ENCODE measurements at regions not wholly inside any gene's neighbourhood (a gene's known extent, or its start where the extent isn't known, plus 50 kb on each side); places are given as distances from the start of the nearest gene placed in this dataset.

DNA sequence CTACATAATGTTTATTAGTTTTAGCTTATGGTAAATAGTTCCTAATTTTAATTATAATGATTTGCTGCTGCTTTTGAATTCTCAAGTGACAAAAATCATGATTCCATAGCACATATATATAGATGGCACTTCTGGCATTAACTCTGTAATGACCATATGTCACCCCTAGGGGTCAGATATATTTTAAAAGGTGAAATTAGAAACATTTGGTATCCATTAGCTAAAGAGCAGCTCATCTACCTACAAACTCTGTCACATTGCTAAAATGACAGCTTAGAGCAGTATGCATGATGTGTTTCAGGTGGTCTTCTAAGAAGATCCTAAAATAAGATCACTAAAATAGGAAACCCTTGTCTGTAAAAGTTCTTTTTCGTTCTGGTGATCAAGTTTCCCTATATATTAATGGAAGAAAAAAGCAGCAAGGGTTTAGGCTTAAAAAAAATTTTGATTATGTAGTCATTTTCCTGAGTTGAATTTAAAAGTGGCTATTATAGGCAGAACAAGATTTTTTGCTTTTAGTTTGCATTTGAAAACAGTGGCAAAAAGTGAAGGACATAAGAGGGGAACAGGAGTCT is 157.7 kb upstream of the POU5F2 start:
- no peak overlapping the region for H3K18ac ChIP-seq (ENCODE audit: insufficient read length, low read depth, low read length)
- no peaks in the 10 kb centered on the region for H3K4me1 ChIP-seq (ENCODE audit: insufficient read depth, low read length)
- H3K79me1 ChIP-seq (ENCODE audit: insufficient read depth, low read depth, low read length, poor library complexity, severe bottlenecking): no peaks in the 10 kb centered on the region
- no peak overlapping the region for H4K91ac ChIP-seq (ENCODE audit: insufficient read length, low read depth, low read length)
- H2AK5ac ChIP-seq (ENCODE audit: insufficient read length, low read length): no peak overlapping the region
- H3K23ac ChIP-seq (ENCODE audit: insufficient read length, low read depth, low read length): no peak overlapping the region
- H3K9ac ChIP-seq (ENCODE audit: extremely low read depth, insufficient read length, low read length): no peak overlapping the region
- H2BK12ac ChIP-seq (ENCODE audit: insufficient read length, low read depth, low read length): no peak overlapping the region
- H3K27ac Mint-ChIP-seq: no peak overlapping the region
- H2BK5ac ChIP-seq (ENCODE audit: insufficient read length, low read length): no peak overlapping the region
- no peaks in the 10 kb centered on the region for H3K27me3 ChIP-seq (ENCODE audit: insufficient read depth, low read length)
- H3K4ac ChIP-seq (ENCODE audit: low read depth, low read length): no peak overlapping the region
- H3K23me2 ChIP-seq (ENCODE audit: insufficient read length, low read depth, low read length, poor library complexity, severe bottlenecking): no peaks in the 10 kb centered on the region
- H4K20me1 ChIP-seq (ENCODE audit: control insufficient read depth, insufficient read depth, insufficient read length): no peaks in the 10 kb centered on the region
- H2BK20ac ChIP-seq (ENCODE audit: low read depth, low read length, poor library complexity, severe bottlenecking): no peak overlapping the region
- H3K9me3 ChIP-seq (ENCODE audit: control insufficient read depth, low read depth, low read length): no peaks in the 10 kb centered on the region
- no peak overlapping the region for H2BK15ac ChIP-seq (ENCODE audit: low read depth, low read length)
- no peak overlapping the region for H3K56ac ChIP-seq (ENCODE audit: insufficient read length, low read depth, low read length)
- H3K4me3 Mint-ChIP-seq: no peak overlapping the region
- no peaks in the 10 kb centered on the region for H3K4me1 Mint-ChIP-seq
- no peak overlapping the region for H4K8ac ChIP-seq (replicated peaks; ENCODE audit: insufficient read length, low read depth, low read length)
- H3K27ac ChIP-seq (ENCODE audit: insufficient read length, low read depth, low read length): no peak overlapping the region
- TF ChIP-seq, protein P1, sequence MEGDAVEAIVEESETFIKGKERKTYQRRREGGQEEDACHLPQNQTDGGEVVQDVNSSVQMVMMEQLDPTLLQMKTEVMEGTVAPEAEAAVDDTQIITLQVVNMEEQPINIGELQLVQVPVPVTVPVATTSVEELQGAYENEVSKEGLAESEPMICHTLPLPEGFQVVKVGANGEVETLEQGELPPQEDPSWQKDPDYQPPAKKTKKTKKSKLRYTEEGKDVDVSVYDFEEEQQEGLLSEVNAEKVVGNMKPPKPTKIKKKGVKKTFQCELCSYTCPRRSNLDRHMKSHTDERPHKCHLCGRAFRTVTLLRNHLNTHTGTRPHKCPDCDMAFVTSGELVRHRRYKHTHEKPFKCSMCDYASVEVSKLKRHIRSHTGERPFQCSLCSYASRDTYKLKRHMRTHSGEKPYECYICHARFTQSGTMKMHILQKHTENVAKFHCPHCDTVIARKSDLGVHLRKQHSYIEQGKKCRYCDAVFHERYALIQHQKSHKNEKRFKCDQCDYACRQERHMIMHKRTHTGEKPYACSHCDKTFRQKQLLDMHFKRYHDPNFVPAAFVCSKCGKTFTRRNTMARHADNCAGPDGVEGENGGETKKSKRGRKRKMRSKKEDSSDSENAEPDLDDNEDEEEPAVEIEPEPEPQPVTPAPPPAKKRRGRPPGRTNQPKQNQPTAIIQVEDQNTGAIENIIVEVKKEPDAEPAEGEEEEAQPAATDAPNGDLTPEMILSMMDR (conservative IDR thresholded peaks at IDR 0.05): peak; percentile 71
- no peaks in the 10 kb centered on the region for H3K36me3 Mint-ChIP-seq (ENCODE audit: insufficient read depth in 1 of 3, low read depth in 3 of 3)
- H3K9me3 Mint-ChIP-seq: no peaks in the 10 kb centered on the region
- no peak for DNase-seq
- no peak overlapping the region for H2AFZ ChIP-seq (ENCODE audit: low read length)
- no peak overlapping the region for H2BK120ac ChIP-seq (ENCODE audit: low read depth, low read length, poor library complexity, severe bottlenecking)
- no CpG with 5 or more reads among the region's 1 CpG for WGBS (ENCODE audit: extremely low coverage, insufficient read length, low lambda C conversion rate)
- no peak overlapping the region for H3K4me2 ChIP-seq (ENCODE audit: insufficient read depth, insufficient read length, low read length)
- no peaks in the 10 kb centered on the region for H3K79me2 ChIP-seq (ENCODE audit: insufficient read depth, low read length)
- no peaks in the 10 kb centered on the region; the same call in 1 of the 2 replicates for H3K27me3 Mint-ChIP-seq (ENCODE audit: low read depth)
- no peak overlapping the region for H3T11ph ChIP-seq (ENCODE audit: low read length)
- no peak overlapping the region for H3K14ac ChIP-seq (ENCODE audit: insufficient read depth, low read length)
- no peak overlapping the region for H4K5ac ChIP-seq (ENCODE audit: insufficient read length, low read depth, low read length)

Measured in H9 (cell line).